ENCODE measurements at regions not wholly inside any gene's neighbourhood (a gene's known extent, or its start where the extent isn't known, plus 50 kb on each side); places are given as distances from the start of the nearest gene placed in this dataset.
A peak's percentile ranks its signal among the peaks of the same experiment; 100 is the strongest.

GRCh38 chr3:17852217-17852616, 109.8 kb upstream of the TBC1D5 start:
- peak; percentile 38 for DNase-seq (ENCODE audit: low read depth)
- no peak for TF ChIP-seq CTCF (IDR thresholded peaks at IDR 0.05; ENCODE audit: insufficient read depth, low read depth, low read length, missing control alignments)
- H3K4me3 ChIP-seq (ENCODE audit: low read depth, low read length): no peak overlapping the region

- TF ChIP-seq CTCF (IDR thresholded peaks at IDR 0.05; ENCODE audit: insufficient read depth, low read depth, low read length, missing control alignments): no peak
- DNase-seq (ENCODE audit: low read depth): no peak
These were observed 108.0 kb upstream of the TBC1D5 start for GRCh38 chr3:17850448-17850847.

GRCh38 chr3:17848102-17848501, 105.7 kb upstream of the TBC1D5 start:
- no peak for TF ChIP-seq CTCF (IDR thresholded peaks at IDR 0.05; ENCODE audit: insufficient read depth, low read depth, low read length, missing control alignments)
- no peak for DNase-seq (ENCODE audit: low read depth)
- H3K4me3 ChIP-seq (ENCODE audit: low read depth, low read length): no peak overlapping the region

More at GRCh38 chr3:17850448-17850847, 108.0 kb upstream of the TBC1D5 start:
- no peak overlapping the region for H3K4me3 ChIP-seq (ENCODE audit: low read depth, low read length)

GRCh38 chr3:17847156-17847555, 104.7 kb upstream of the TBC1D5 start:
- DNase-seq (ENCODE audit: low read depth): no peak
- H3K4me3 ChIP-seq (ENCODE audit: low read depth, low read length): no peak overlapping the region
- TF ChIP-seq CTCF (IDR thresholded peaks at IDR 0.05; ENCODE audit: insufficient read depth, low read depth, low read length, missing control alignments): no peak

- no peak for DNase-seq (ENCODE audit: low read depth)
- no peak for TF ChIP-seq CTCF (IDR thresholded peaks at IDR 0.05; ENCODE audit: insufficient read depth, low read depth, low read length, missing control alignments)
These were observed 104.0 kb upstream of the TBC1D5 start for GRCh38 chr3:17846466-17846865.

GRCh38 chr3:17845026-17845812, 102.8 kb upstream of the TBC1D5 start:
- DNase-seq (ENCODE audit: low read depth): no peak
- H3K4me3 ChIP-seq (ENCODE audit: low read depth, low read length): no peak overlapping the region
- no peak for TF ChIP-seq CTCF (IDR thresholded peaks at IDR 0.05; ENCODE audit: insufficient read depth, low read depth, low read length, missing control alignments)

More at GRCh38 chr3:17846466-17846865, 104.0 kb upstream of the TBC1D5 start:
- H3K4me3 ChIP-seq (ENCODE audit: low read depth, low read length): no peak overlapping the region

GRCh38 chr3:17844236-17844635, 101.8 kb upstream of the TBC1D5 start:
- TF ChIP-seq CTCF (IDR thresholded peaks at IDR 0.05; ENCODE audit: insufficient read depth, low read depth, low read length, missing control alignments): no peak
- no peak overlapping the region for H3K4me3 ChIP-seq (ENCODE audit: low read depth, low read length)
- no peak for DNase-seq (ENCODE audit: low read depth)

All from GM12865 (cell line).